DMS79 (cell line): ENCODE measurements at regions not wholly inside any gene's neighbourhood (a gene's known extent, or its start where the extent isn't known, plus 50 kb on each side); places are given as distances from the start of the nearest gene placed in this dataset.

Source experiments
- DNase-seq: peaks from one replicate; lab custom pipeline; 2025; lab: John Stamatoyannopoulos, UW

GRCh38 chr13:24008679-24009078 is 111.4 kb upstream of the C1QTNF9B start:
- DNase-seq = no peak

GRCh38 chr13:24011266-24011665 is 114.0 kb upstream of the C1QTNF9B start:
- no peak for DNase-seq

- DNase-seq = no peak
Measured at GRCh38 chr13:24012648-24013047, 115.3 kb upstream of the C1QTNF9B start.

- DNase-seq = no peak
Measured at GRCh38 chr13:24013189-24013588, 115.9 kb upstream of the C1QTNF9B start.

GRCh38 chr13:24016046-24016445 is 118.7 kb upstream of the C1QTNF9B start:
- no peak for DNase-seq

- no peak for DNase-seq
Measured at GRCh38 chr13:24022568-24022967, 125.3 kb upstream of the C1QTNF9B start.

- no peak for DNase-seq
Measured at GRCh38 chr13:24023073-24023472, 125.8 kb upstream of the C1QTNF9B start.

- no peak for DNase-seq
Measured at GRCh38 chr13:24027494-24027893, 130.2 kb upstream of the C1QTNF9B start.

- DNase-seq = no peak
Measured at GRCh38 chr13:24032252-24032651, 128.3 kb upstream of the SPATA13 start.

GRCh38 chr13:24032674-24033073 is 127.8 kb upstream of the SPATA13 start:
- no peak for DNase-seq

- DNase-seq = no peak
Measured at GRCh38 chr13:24033527-24034302, 126.8 kb upstream of the SPATA13 start.

- no peak for DNase-seq
Measured at GRCh38 chr13:24035411-24035810, 125.1 kb upstream of the SPATA13 start.

GRCh38 chr13:24036115-24036514 is 124.4 kb upstream of the SPATA13 start:
- no peak for DNase-seq

GRCh38 chr13:24038405-24038804 is 122.1 kb upstream of the SPATA13 start:
- DNase-seq = no peak

GRCh38 chr13:24038841-24039330 is 121.6 kb upstream of the SPATA13 start:
- DNase-seq = no peak

- no peak for DNase-seq
Measured at GRCh38 chr13:24039621-24040475, 120.7 kb upstream of the SPATA13 start.

- no peak for DNase-seq
Measured at GRCh38 chr13:24040835-24041234, 119.7 kb upstream of the SPATA13 start.

- DNase-seq = no peak
Measured at GRCh38 chr13:24041651-24042225, 118.8 kb upstream of the SPATA13 start.

- no peak for DNase-seq
Measured at GRCh38 chr13:24042710-24043440, 117.6 kb upstream of the SPATA13 start.

- DNase-seq = no peak
Measured at GRCh38 chr13:24043590-24044350, 116.8 kb upstream of the SPATA13 start.

GRCh38 chr13:24045597-24045996 is 114.9 kb upstream of the SPATA13 start:
- DNase-seq = no peak
